Calu3 (cell line): ENCODE measurements at regions not wholly inside any gene's neighbourhood (a gene's known extent, or its start where the extent isn't known, plus 50 kb on each side); places are given as distances from the start of the nearest gene placed in this dataset.

Experiments used
- BruUV-seq: library from RNA; stranded (reverse); fragments of 400-500 nt; replicated peaks from 2 replicates; lab custom pipeline; 2021; lab: Mats Ljungman, UMichigan
- CTCF ChIA-PET: fragments of 300-600 bp; sonication (Branson Sonifier 250); formaldehyde crosslinking; loops from one replicate; lab custom pipeline; 2022; ENCODE audit warnings: antibody characterized with exemption; lab: Charles Lee
- DNase-seq: peaks from one replicate; pipeline ENCODE4 v3.0.0; 2022
- H3K27ac Mint-ChIP-seq: one replicate; pipeline ENCODE4 v1.8.0; 2022; ENCODE audit warnings: mixed read lengths; ENCODE audit not compliant: unreplicated experiment
- H3K27me3 Mint-ChIP-seq: one replicate; pipeline ENCODE4 v1.8.0; 2022; ENCODE audit warnings: mixed read lengths; ENCODE audit not compliant: unreplicated experiment
- H3K36me3 Mint-ChIP-seq: one replicate; pipeline ENCODE4 v1.8.0; 2022; ENCODE audit warnings: mild to moderate bottlenecking, moderate library complexity, mixed read lengths; ENCODE audit not compliant: insufficient read depth, unreplicated experiment
- H3K4me1 Mint-ChIP-seq: one replicate; pipeline ENCODE4 v1.8.0; 2022; ENCODE audit warnings: mild to moderate bottlenecking, low read depth, mixed read lengths; ENCODE audit not compliant: unreplicated experiment
- H3K4me3 Mint-ChIP-seq: one replicate; pipeline ENCODE4 v1.8.0; 2022; ENCODE audit warnings: mild to moderate bottlenecking, low read depth, moderate library complexity, mixed read lengths; ENCODE audit not compliant: unreplicated experiment
- H3K9me3 Mint-ChIP-seq: one replicate; pipeline ENCODE4 v1.8.0; 2022; ENCODE audit warnings: low read depth, mixed read lengths; ENCODE audit not compliant: unreplicated experiment
- intact Hi-C: fragments of 100-400 bp; cut with micrococcal nuclease; formaldehyde crosslinking; loops from one replicate; pipeline ENCODE4 v1.10.0; 2022; ENCODE audit not compliant: unreplicated experiment
- TF ChIP-seq, protein P1 (sequence below): fragments of 200-600 bp; IDR thresholded peaks from one replicate; pipeline ENCODE4 v1.8.0; 2022; ENCODE audit warnings: antibody characterized with exemption; ENCODE audit not compliant: unreplicated experiment

DNA sequence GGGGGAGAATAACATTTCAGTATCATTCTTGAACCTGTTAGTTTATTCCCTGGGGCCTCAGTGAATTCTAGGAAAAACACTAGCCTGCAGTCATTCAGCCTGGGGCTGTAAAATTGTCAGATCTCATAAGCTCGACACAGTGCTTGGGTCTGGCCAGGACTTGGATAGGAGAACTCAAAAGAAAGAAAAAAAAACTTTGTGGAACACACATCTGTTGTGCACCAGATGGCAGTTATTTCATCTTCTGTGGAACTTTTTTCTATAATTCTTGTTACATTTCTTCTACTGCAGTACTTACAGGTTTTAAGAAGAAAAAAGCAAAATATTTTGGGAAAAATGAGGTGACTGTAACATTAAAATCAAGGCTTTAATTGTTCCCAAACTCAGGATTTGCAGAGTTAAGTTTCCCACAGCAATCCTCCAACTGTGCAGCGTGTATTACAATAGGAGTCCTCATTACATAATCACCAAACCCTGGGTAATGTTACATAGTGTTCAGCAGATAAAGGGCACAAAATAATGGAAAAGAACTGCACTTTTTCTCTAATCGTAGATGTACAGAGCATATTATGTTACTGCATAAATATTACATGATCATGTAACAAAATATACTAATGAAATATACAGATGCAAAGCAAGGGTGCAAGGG, 531.1 kb upstream of the CITED2 start:
- CTCF ChIA-PET, result no interaction called here
- Mint-ChIP-seq H3K9me3 (no peaks in the 10 kb centered on the region), H3K36me3 (no peaks in the 10 kb centered on the region), H3K4me1 (no peaks in the 10 kb centered on the region), H3K27me3 (no peaks in the 10 kb centered on the region), H3K27ac (no peak overlapping the region), H3K4me3 (no peak overlapping the region)
- intact Hi-C loops, result no loop called here
- BruUV-seq, result no TSS peak
- no peak for DNase-seq
- TF ChIP-seq, protein P1, sequence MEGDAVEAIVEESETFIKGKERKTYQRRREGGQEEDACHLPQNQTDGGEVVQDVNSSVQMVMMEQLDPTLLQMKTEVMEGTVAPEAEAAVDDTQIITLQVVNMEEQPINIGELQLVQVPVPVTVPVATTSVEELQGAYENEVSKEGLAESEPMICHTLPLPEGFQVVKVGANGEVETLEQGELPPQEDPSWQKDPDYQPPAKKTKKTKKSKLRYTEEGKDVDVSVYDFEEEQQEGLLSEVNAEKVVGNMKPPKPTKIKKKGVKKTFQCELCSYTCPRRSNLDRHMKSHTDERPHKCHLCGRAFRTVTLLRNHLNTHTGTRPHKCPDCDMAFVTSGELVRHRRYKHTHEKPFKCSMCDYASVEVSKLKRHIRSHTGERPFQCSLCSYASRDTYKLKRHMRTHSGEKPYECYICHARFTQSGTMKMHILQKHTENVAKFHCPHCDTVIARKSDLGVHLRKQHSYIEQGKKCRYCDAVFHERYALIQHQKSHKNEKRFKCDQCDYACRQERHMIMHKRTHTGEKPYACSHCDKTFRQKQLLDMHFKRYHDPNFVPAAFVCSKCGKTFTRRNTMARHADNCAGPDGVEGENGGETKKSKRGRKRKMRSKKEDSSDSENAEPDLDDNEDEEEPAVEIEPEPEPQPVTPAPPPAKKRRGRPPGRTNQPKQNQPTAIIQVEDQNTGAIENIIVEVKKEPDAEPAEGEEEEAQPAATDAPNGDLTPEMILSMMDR, result no peak

- Mint-ChIP-seq H3K27ac (no peak overlapping the region), H3K36me3 (no peaks in the 10 kb centered on the region), H3K27me3 (no peaks in the 10 kb centered on the region), H3K4me1 (no peaks in the 10 kb centered on the region), H3K4me3 (no peak overlapping the region), H3K9me3 (no peaks in the 10 kb centered on the region)
- no peak for DNase-seq
- TF ChIP-seq, protein P1, result no peak
- intact Hi-C loops, result no loop called here
- BruUV-seq, result no TSS peak
- CTCF ChIA-PET, result no interaction called here
These were observed 530.1 kb upstream of the CITED2 start for GRCh38 chr6:139904568-139904967.

- CTCF ChIA-PET, result no interaction called here
- H3K27me3 Mint-ChIP-seq, result no peaks in the 10 kb centered on the region
- TF ChIP-seq, protein P1, result no peak
- intact Hi-C loops, result no loop called here
- no peak overlapping the region for H3K27ac Mint-ChIP-seq
- BruUV-seq, result no TSS peak
- no peak overlapping the region for H3K4me3 Mint-ChIP-seq
- DNase-seq, result no peak
- no peaks in the 10 kb centered on the region for H3K36me3 Mint-ChIP-seq
- no peaks in the 10 kb centered on the region for H3K4me1 Mint-ChIP-seq
- no peaks in the 10 kb centered on the region for H3K9me3 Mint-ChIP-seq
These were observed 529.7 kb upstream of the CITED2 start for GRCh38 chr6:139904158-139904533.

GRCh38 chr6:139903411-139904157, 529.1 kb upstream of the CITED2 start:
- H3K4me3 Mint-ChIP-seq, result no peak overlapping the region
- CTCF ChIA-PET, result no interaction called here
- no TSS peak for BruUV-seq
- H3K36me3 Mint-ChIP-seq, result no peaks in the 10 kb centered on the region
- H3K27me3 Mint-ChIP-seq, result no peaks in the 10 kb centered on the region
- TF ChIP-seq, protein P1, result no peak
- intact Hi-C loops, result no loop called here
- no peaks in the 10 kb centered on the region for H3K9me3 Mint-ChIP-seq
- no peaks in the 10 kb centered on the region for H3K4me1 Mint-ChIP-seq
- DNase-seq, result no peak
- H3K27ac Mint-ChIP-seq, result no peak overlapping the region
